Osteocyte (in vitro differentiated cells): ENCODE measurements at regions not wholly inside any gene's neighbourhood (a gene's known extent, or its start where the extent isn't known, plus 50 kb on each side); places are given as distances from the start of the nearest gene placed in this dataset.
A peak's percentile ranks its signal among the peaks of the same experiment; 100 is the strongest.

ENCODE experiments used
- DNase-seq: peaks from one replicate; pipeline ENCODE4 v3.0.0; 2021; ENCODE audit warnings: mixed read lengths; ENCODE audit not compliant: unreplicated experiment; ENCODE audit errors: extremely low spot score
- H3K27ac Mint-ChIP-seq: one replicate; pipeline ENCODE4 v1.8.0; 2021; ENCODE audit warnings: mild to moderate bottlenecking, mixed read lengths; ENCODE audit not compliant: unreplicated experiment
- H3K27me3 Mint-ChIP-seq: one replicate; pipeline ENCODE4 v1.8.0; 2021; ENCODE audit warnings: mixed read lengths; ENCODE audit not compliant: unreplicated experiment
- H3K36me3 Mint-ChIP-seq: one replicate; pipeline ENCODE4 v1.8.0; 2021; ENCODE audit warnings: mixed read lengths; ENCODE audit not compliant: unreplicated experiment
- H3K4me1 Mint-ChIP-seq: one replicate; pipeline ENCODE4 v1.8.0; 2021; ENCODE audit warnings: mixed read lengths; ENCODE audit not compliant: unreplicated experiment
- H3K4me3 Mint-ChIP-seq: one replicate; pipeline ENCODE4 v1.8.0; 2021; ENCODE audit warnings: mild to moderate bottlenecking, moderate library complexity, mixed read lengths; ENCODE audit not compliant: unreplicated experiment
- H3K9me3 Mint-ChIP-seq: one replicate; pipeline ENCODE4 v1.8.0; 2021; ENCODE audit warnings: mixed read lengths; ENCODE audit not compliant: unreplicated experiment
- TF ChIP-seq, protein P1 (sequence below): fragments of 200-600 bp; sonication (generic); IDR thresholded peaks from 2 replicates; pipeline ENCODE4 v1.5.0; 2021; ENCODE audit warnings: antibody characterized with exemption, mild to moderate bottlenecking, moderate library complexity

DNA sequence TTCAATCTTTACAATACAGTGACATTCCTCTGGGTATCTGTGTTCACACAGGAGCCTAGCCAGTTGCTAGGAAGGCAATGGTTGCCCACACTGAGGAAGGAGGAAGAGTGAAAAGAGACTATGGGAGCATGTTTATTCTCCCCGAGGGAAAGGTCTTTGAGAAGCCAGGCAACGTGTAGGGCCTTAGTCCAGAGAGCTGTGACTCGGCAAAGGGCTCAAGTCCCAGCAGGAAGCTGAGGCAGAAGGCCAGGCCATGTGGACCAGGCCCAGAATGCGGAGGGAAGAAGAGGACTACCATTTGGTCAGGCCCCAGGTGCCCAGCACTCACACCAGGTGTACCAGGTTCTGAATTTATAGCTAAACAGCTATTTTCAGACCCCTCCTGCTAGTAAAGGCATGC, 136.6 kb upstream of the DMAC1 start:
- H3K27ac Mint-ChIP-seq, result peak overlapping the region; percentile 5

DNA sequence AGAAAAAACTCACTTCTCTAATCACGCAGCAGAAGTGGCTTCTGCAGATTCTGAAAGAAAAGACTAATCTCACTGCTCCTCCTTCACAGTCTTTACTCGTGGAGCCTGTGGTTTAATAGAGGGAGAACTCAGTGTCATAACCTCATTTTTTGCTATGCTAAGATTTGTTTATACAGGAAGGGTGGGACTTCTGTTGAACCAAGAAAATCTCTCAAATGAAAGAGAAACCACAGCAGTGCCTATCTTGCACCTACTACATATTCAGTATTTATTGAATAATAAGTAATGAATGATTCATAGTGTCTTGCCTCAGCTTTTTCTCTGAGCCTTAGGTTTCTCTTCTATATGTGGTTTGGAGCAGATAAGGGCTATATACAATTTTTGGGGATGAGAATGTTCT, 136.1 kb upstream of the DMAC1 start:
- TF ChIP-seq, protein P1, sequence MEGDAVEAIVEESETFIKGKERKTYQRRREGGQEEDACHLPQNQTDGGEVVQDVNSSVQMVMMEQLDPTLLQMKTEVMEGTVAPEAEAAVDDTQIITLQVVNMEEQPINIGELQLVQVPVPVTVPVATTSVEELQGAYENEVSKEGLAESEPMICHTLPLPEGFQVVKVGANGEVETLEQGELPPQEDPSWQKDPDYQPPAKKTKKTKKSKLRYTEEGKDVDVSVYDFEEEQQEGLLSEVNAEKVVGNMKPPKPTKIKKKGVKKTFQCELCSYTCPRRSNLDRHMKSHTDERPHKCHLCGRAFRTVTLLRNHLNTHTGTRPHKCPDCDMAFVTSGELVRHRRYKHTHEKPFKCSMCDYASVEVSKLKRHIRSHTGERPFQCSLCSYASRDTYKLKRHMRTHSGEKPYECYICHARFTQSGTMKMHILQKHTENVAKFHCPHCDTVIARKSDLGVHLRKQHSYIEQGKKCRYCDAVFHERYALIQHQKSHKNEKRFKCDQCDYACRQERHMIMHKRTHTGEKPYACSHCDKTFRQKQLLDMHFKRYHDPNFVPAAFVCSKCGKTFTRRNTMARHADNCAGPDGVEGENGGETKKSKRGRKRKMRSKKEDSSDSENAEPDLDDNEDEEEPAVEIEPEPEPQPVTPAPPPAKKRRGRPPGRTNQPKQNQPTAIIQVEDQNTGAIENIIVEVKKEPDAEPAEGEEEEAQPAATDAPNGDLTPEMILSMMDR, result no peak
- Mint-ChIP-seq H3K36me3 (no peaks in the 10 kb centered on the region), H3K27me3 (no peaks in the 10 kb centered on the region), H3K4me1 (peaks cover 3% of the 10 kb centered on the region), H3K27ac (peak overlapping the region; percentile 5), H3K9me3 (peaks cover 8% of the 10 kb centered on the region), H3K4me3 (no peak overlapping the region)
- no peak for DNase-seq

More for the DNA sequence above, 136.6 kb upstream of the DMAC1 start:
- H3K36me3 Mint-ChIP-seq, result no peaks in the 10 kb centered on the region
- no peak overlapping the region for H3K4me3 Mint-ChIP-seq
- H3K4me1 Mint-ChIP-seq, result peaks cover 3% of the 10 kb centered on the region
- no peaks in the 10 kb centered on the region for H3K27me3 Mint-ChIP-seq
- TF ChIP-seq, protein P1, result no peak
- peaks cover 8% of the 10 kb centered on the region for H3K9me3 Mint-ChIP-seq
- no peak for DNase-seq

DNA sequence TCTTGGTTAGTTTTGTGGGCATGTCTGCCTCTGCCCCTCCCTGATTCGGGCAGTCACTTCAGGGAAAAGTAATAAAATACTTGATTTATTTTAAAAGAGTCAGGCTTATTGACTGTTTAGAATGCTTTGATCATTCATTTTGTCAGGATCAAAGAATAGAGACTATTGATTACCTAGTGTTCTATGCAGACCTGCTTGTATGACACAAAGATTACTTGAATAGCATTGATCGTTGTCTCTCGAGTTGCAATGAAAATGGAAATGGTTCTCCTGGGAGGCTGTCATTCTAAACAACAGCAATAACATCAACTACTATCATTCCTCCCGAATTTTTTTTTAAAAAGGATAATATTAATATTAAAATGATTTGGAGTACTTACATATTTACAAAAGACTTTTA, 133.2 kb upstream of the DMAC1 start:
- H3K27ac Mint-ChIP-seq, result no peak overlapping the region
- H3K36me3 Mint-ChIP-seq, result no peaks in the 10 kb centered on the region
- no peak overlapping the region for H3K4me3 Mint-ChIP-seq
- H3K9me3 Mint-ChIP-seq, result peaks cover 1% of the 10 kb centered on the region
- no peak for DNase-seq
- peaks cover 3% of the 10 kb centered on the region for H3K4me1 Mint-ChIP-seq
- no peaks in the 10 kb centered on the region for H3K27me3 Mint-ChIP-seq
- TF ChIP-seq, protein P1, result no peak

DNA sequence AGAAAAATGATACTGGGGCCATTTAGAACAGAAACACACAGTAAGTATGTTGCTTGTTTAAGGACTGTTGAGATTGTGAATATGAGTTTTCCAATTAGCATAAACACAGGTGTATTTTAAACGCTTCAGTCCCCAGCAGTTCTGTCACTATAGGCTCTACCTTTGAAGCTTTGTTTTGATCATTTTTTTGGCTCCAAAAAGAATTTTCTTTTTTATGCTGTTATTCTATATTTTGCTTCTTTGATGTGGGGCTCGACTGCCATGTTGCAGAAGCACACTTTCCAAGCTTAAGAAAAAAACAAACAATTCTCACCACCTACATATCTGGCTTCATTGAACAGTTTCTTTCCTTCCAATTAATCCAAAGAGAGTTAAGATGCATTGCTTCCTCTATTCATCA, 131.0 kb upstream of the DMAC1 start:
- Mint-ChIP-seq H3K36me3 (no peaks in the 10 kb centered on the region), H3K9me3 (no peaks in the 10 kb centered on the region), H3K27me3 (no peaks in the 10 kb centered on the region), H3K4me1 (no peaks in the 10 kb centered on the region), H3K4me3 (no peak overlapping the region), H3K27ac (no peak overlapping the region)
- no peak for DNase-seq
- TF ChIP-seq, protein P1, result no peak

DNA sequence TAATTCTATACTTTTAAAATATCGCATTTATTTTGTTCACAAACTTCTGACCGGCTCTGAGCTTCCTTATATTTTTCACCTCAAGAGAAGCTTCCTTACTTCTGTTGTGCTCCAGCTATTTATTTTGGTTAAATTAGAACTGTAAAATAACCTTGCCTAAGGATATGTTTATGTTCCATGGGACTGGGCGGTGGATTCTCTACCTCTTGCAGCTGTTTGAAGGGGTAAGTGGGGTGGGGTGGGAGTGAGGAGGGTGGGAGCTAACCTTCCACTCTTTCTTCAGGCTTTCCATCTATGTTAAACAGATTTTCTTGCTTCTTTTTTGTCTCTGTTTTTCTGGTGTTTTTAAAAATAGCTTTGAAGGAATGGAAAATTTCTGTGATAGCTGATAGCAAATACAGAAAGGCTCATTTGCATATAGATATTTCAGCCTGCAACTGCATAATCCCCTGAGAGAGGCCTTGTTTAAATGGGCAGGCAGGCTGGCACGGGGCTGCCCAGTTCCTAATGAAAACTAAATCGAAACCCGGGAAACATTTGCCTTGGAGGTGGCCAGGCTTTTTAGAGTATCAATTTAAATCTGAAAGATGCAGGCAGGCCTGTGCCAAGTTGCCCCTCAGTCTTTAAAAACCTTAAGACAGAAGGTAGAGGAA, 122.1 kb upstream of the DMAC1 start:
- TF ChIP-seq, protein P1, result no peak

More for the DNA sequence above, 122.1 kb upstream of the DMAC1 start:
- no peak overlapping the region for H3K27ac Mint-ChIP-seq
- H3K9me3 Mint-ChIP-seq, result no peaks in the 10 kb centered on the region
- no peak overlapping the region for H3K4me3 Mint-ChIP-seq
- no peaks in the 10 kb centered on the region for H3K27me3 Mint-ChIP-seq
- no peak for DNase-seq
- no peaks in the 10 kb centered on the region for H3K36me3 Mint-ChIP-seq
- H3K4me1 Mint-ChIP-seq, result no peaks in the 10 kb centered on the region
